ENCODE measurements at regions not wholly inside any gene's neighbourhood (a gene's known extent, or its start where the extent isn't known, plus 50 kb on each side); places are given as distances from the start of the nearest gene placed in this dataset.

- DNase-seq = no peak
Measured at GRCh38 chr11:80163441-80163840, 722.6 kb upstream of the TENM4 start.

- DNase-seq = no peak
Measured at GRCh38 chr11:80163011-80163410, 722.2 kb upstream of the TENM4 start.

- DNase-seq = no peak
Measured at GRCh38 chr11:80162387-80162786, 721.6 kb upstream of the TENM4 start.

GRCh38 chr11:80157447-80157846, 716.6 kb upstream of the TENM4 start:
- no peak for DNase-seq

GRCh38 chr11:80156062-80156461, 715.2 kb upstream of the TENM4 start:
- no peak for DNase-seq

- no peak for DNase-seq
Measured at GRCh38 chr11:80155412-80156017, 714.7 kb upstream of the TENM4 start.

- DNase-seq = no peak
Measured at GRCh38 chr11:80146232-80146631, 705.4 kb upstream of the TENM4 start.

GRCh38 chr11:80144897-80145594, 704.2 kb upstream of the TENM4 start:
- no peak for DNase-seq

- no peak for DNase-seq
Measured at GRCh38 chr11:80136991-80137390, 696.2 kb upstream of the TENM4 start.

GRCh38 chr11:80129396-80129795, 688.6 kb upstream of the TENM4 start:
- no peak for DNase-seq

GRCh38 chr11:80122211-80122610, 681.4 kb upstream of the TENM4 start:
- no peak for DNase-seq

GRCh38 chr11:80118073-80118472, 677.2 kb upstream of the TENM4 start:
- no peak for DNase-seq

- DNase-seq = no peak
Measured at GRCh38 chr11:80116796-80117195, 676.0 kb upstream of the TENM4 start.

- no peak for DNase-seq
Measured at GRCh38 chr11:80109652-80110051, 668.8 kb upstream of the TENM4 start.

GRCh38 chr11:80109031-80109430, 668.2 kb upstream of the TENM4 start:
- no peak for DNase-seq

GRCh38 chr11:80107415-80107814, 666.6 kb upstream of the TENM4 start:
- DNase-seq = no peak

- DNase-seq = no peak
Measured at GRCh38 chr11:80104191-80104590, 663.4 kb upstream of the TENM4 start.

- no peak for DNase-seq
Measured at GRCh38 chr11:80103142-80103859, 662.5 kb upstream of the TENM4 start.

GRCh38 chr11:80097146-80097545, 656.3 kb upstream of the TENM4 start:
- no peak for DNase-seq

GRCh38 chr11:80096736-80097135, 655.9 kb upstream of the TENM4 start:
- DNase-seq = no peak

- no peak for DNase-seq
Measured at GRCh38 chr11:80086496-80087055, 645.7 kb upstream of the TENM4 start.

GRCh38 chr11:80085563-80085962, 644.7 kb upstream of the TENM4 start:
- DNase-seq = no peak

GRCh38 chr11:80084608-80085007, 643.8 kb upstream of the TENM4 start:
- DNase-seq = no peak

- no peak for DNase-seq
Measured at GRCh38 chr11:80083531-80083951, 642.7 kb upstream of the TENM4 start.
